Parathyroid adenoma (tissue), 2 donors: ENCODE measurements at regions not wholly inside any gene's neighbourhood (a gene's known extent, or its start where the extent isn't known, plus 50 kb on each side); places are given as distances from the start of the nearest gene placed in this dataset.

Source experiments
- H2AFZ ChIP-seq: fragments of 300-600 bp; sonication (generic); one replicate; pipeline ENCODE4 v1.7.0; 2017; ENCODE audit warnings: antibody characterized with exemption, mild to moderate bottlenecking
- H3K27ac ChIP-seq: fragments of 300-600 bp; sonication (generic); one replicate; pipeline ENCODE4 v1.7.0; 2017
- H3K27me3 ChIP-seq: fragments of 300-600 bp; sonication (generic); one replicate; pipeline ENCODE4 v1.7.0; 2017; ENCODE audit warnings: low read length; ENCODE audit not compliant: control insufficient read depth, insufficient read depth
- H3K36me3 ChIP-seq: fragments of 300-600 bp; sonication (generic); one replicate; pipeline ENCODE4 v1.7.0; 2017; ENCODE audit warnings: low read length; ENCODE audit not compliant: control insufficient read depth, insufficient read depth
- H3K4me1 ChIP-seq: fragments of 300-600 bp; sonication (generic); one replicate; pipeline ENCODE4 v1.7.0; 2017; ENCODE audit warnings: control low read depth
- H3K4me2 ChIP-seq: fragments of 300-600 bp; sonication (generic); one replicate; pipeline ENCODE4 v1.7.0; 2017; ENCODE audit warnings: low read length
- H3K4me3 ChIP-seq: fragments of 300-600 bp; sonication (generic); one replicate; pipeline ENCODE4 v1.7.0; 2017; ENCODE audit warnings: low read depth, low read length
- H3K79me2 ChIP-seq: fragments of 300-600 bp; sonication (generic); one replicate; pipeline ENCODE4 v1.7.0; 2017; ENCODE audit warnings: control low read depth
- H3K9ac ChIP-seq: fragments of 300-600 bp; sonication (generic); one replicate; pipeline ENCODE4 v1.7.0; 2017; ENCODE audit warnings: mild to moderate bottlenecking
- H3K9me3 ChIP-seq: fragments of 300-600 bp; sonication (generic); one replicate; pipeline ENCODE4 v1.7.0; 2017; ENCODE audit warnings: low read length; ENCODE audit not compliant: control insufficient read depth
- CTCF ChIP-seq: fragments of 300-600 bp; sonication (generic); IDR thresholded peaks from one replicate; pipeline ENCODE4 v1.7.0; 2017; ENCODE audit warnings: antibody characterized with exemption, mild to moderate bottlenecking
- donor health status: primary hyperparathyroidism.

GRCh38 chr5:124865066-124865465 lies 118.6 kb upstream of the ZNF608 start:
- Histone ChIP-seq H2AFZ (no peak overlapping the region), H3K27me3 (no peaks in the 10 kb centered on the region), H3K79me2 (no peaks in the 10 kb centered on the region), H3K27ac (no peak overlapping the region), H3K4me1 (peaks cover 12% of the 10 kb centered on the region), H3K36me3 (no peaks in the 10 kb centered on the region), H3K9me3 (no peaks in the 10 kb centered on the region), H3K4me3 (no peak overlapping the region), H3K9ac (no peak overlapping the region), H3K4me2 (no peak overlapping the region)
- no peak for TF ChIP-seq CTCF

GRCh38 chr5:124865603-124866354 lies 119.3 kb upstream of the ZNF608 start:
- no peaks in the 10 kb centered on the region for H3K36me3 ChIP-seq
- no peak overlapping the region for H3K4me3 ChIP-seq
- no peak overlapping the region for H3K4me2 ChIP-seq
- H3K79me2 ChIP-seq: no peaks in the 10 kb centered on the region
- no peak overlapping the region for H3K9ac ChIP-seq
- H3K27ac ChIP-seq: no peak overlapping the region
- H3K4me1 ChIP-seq: peaks cover 12% of the 10 kb centered on the region
- H3K9me3 ChIP-seq: no peaks in the 10 kb centered on the region
- TF ChIP-seq CTCF: no peak
- no peaks in the 10 kb centered on the region for H3K27me3 ChIP-seq
- H2AFZ ChIP-seq: peak overlapping the region; percentile 48

GRCh38 chr5:124866355-124867136 lies 120.1 kb upstream of the ZNF608 start:
- H3K79me2 ChIP-seq: no peaks in the 10 kb centered on the region
- H2AFZ ChIP-seq: peak overlapping the region; percentile 48
- H3K27me3 ChIP-seq: no peaks in the 10 kb centered on the region
- H3K4me2 ChIP-seq: no peak overlapping the region
- TF ChIP-seq CTCF: no peak
- H3K4me3 ChIP-seq: no peak overlapping the region
- H3K27ac ChIP-seq: peak overlapping the region; percentile 6
- H3K9me3 ChIP-seq: no peaks in the 10 kb centered on the region
- peaks cover 12% of the 10 kb centered on the region for H3K4me1 ChIP-seq
- no peak overlapping the region for H3K9ac ChIP-seq
- H3K36me3 ChIP-seq: no peaks in the 10 kb centered on the region

- H3K79me2 ChIP-seq: no peaks in the 10 kb centered on the region
- TF ChIP-seq CTCF: no peak
- H3K9ac ChIP-seq: no peak overlapping the region
- no peaks in the 10 kb centered on the region for H3K27me3 ChIP-seq
- H3K4me1 ChIP-seq: peaks cover 12% of the 10 kb centered on the region
- H3K9me3 ChIP-seq: no peaks in the 10 kb centered on the region
- peak overlapping the region; percentile 6 for H3K27ac ChIP-seq
- no peak overlapping the region for H3K4me2 ChIP-seq
- H2AFZ ChIP-seq: peak overlapping the region; percentile 48
- H3K36me3 ChIP-seq: no peaks in the 10 kb centered on the region
- H3K4me3 ChIP-seq: no peak overlapping the region
Observed at GRCh38 chr5:124867137-124867704, 120.8 kb upstream of the ZNF608 start.
